GM21528 (cell line): ENCODE measurements at regions not wholly inside any gene's neighbourhood (a gene's known extent, or its start where the extent isn't known, plus 50 kb on each side); places are given as distances from the start of the nearest gene placed in this dataset.
"Not testable (repeated sequence)": the region's sequence is repeated elsewhere in the genome, so short reads cannot be mapped to it uniquely, and the experiment has no call there.

ENCODE experiments used
- ATAC-seq: cut with Tn5 transposase; IDR thresholded peaks from one replicate; pipeline ENCODE4 v1.9.1; 2021; ENCODE audit warnings: mild to moderate bottlenecking, moderate library complexity; ENCODE audit not compliant: unreplicated experiment, low FRiP score

DNA sequence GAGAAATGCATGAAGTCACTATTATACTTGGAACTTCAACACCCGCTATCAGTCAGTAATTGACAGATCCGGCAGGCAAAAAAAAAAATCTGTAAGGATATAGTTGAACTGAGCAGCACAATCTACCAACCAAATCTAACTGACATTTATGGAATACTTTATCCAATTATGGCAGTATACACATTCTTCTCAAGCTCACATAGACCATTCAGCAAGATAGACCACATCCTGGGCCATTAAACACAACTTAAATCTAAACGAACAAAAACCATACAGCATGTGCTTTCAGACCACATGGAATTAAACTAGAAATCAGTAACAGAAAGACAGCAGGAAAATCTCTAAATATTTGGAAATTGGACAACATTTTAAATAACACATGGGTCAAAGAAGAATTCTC, 112.7 kb downstream of the MPP7 start:
- no peak for ATAC-seq

DNA sequence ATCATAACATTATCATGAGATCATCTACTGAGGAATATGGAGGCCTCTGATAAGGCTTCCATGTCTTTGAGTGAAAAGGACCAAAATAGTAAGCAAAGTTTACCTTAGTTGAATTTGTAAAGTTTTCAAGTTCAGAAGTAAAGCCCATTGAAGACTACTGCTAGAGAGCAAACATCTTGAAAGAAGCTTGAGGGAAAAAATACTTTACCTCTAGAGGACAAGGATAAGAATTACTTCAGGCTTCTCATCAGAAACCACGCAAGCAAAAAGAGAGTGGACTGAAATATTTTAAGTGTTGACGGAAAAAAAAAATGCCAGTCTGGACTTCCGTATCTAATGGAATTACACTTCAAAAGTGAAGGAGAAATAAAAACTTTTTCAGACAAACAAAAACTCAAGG, 114.3 kb downstream of the MPP7 start:
- ATAC-seq = no peak

- no peak for ATAC-seq
Measured at GRCh38 chr10:28186887-28187578, 115.8 kb downstream of the MPP7 start.

DNA sequence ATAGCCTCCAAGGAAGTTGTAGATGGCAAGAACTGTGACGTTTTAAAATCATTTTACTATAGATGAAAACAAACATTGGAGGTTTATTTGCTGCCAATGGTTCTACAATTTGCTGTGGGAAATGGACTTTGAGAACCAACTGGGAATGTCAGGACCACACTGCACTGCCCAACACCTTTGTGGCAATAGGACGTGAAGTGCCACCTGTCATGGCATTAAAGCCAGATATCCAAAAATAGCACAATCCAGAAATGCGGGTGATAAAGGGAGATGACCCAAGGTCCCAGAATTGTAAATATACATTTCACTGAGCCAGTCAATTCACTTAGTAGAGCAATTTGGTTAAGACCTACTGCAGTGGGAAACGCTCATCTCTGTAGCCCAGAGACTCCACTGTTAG, 116.4 kb downstream of the MPP7 start:
- ATAC-seq = no peak

DNA sequence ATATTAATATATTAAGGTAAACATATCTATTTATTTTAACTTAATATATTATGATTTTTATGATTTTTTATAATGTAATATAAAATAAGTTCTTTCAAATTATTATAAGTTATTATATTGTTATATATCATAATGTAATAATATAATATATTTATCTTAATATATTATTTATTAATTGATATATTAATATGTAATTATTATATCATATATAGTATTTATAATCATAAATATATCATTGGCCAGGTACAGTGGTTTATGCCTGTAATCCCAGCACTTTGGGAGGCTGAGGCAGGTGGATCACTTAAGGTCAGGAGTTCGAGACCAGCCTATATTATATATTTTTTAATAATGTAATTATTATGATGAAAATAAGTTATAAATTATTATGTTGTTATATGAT, 118.1 kb downstream of the MPP7 start:
- ATAC-seq = no peak

GRCh38 chr10:28181478-28182096, 121.3 kb downstream of the MPP7 start:
- ATAC-seq = no peak

GRCh38 chr10:28180654-28181053, 122.2 kb downstream of the MPP7 start:
- no peak for ATAC-seq

GRCh38 chr10:28179743-28180099, 123.1 kb downstream of the MPP7 start:
- no peak for ATAC-seq

DNA sequence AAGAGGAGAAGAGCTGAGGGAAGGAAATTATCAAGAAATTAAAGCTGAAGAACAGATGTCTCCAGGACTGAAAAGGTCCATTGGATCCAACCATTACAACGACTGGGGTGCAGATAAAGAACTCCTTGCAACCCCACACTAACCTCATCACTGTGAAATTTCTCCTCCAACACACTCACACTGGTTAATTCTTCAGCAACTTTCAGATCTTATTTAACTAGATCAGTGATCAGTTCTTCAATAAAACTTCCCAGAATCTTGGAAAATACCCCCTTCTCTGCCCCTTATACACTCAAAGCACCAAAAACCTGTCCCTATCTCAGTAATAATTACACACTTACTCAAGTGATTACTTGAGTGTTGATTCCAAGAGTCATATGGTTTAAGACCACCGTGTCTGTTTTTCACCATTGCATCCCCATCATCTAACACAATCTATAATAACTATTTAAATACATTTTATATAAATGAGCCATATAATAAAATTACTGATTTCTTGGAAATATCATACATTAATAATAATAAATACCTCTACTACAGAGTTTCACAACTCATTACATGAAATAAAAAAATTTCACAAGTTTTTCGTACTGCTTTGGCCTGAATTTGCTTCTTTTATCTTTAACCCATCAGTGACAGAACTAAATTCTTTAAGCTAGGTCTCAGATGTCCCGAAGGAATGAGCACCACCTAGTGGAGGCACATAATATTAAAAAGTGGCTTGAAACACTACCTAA, 123.7 kb downstream of the MPP7 start:
- ATAC-seq = no peak

- ATAC-seq = peak; percentile 70
Measured at GRCh38 chr10:28177944-28178637, 124.8 kb downstream of the MPP7 start.

GRCh38 chr10:28176498-28176897, 126.4 kb downstream of the MPP7 start:
- not testable (repeated sequence) for ATAC-seq

DNA sequence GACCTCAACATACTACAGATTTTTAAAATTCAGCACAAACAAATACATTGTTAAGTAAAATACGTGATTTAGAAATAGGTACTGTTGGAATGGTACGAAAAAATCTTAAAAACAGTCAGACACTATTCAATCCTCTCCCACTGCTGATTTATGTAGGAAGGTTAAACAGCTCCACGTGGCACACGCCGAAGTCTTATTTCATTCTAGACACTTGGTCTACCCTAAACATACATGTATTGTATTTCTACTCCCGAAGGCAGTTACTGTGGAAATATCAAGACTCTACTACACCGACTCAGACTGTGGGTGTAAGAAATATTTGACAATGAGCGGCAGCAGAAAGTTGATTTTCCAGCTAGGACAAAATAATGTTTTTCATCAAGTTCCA, 130.6 kb downstream of the MPP7 start:
- no peak for ATAC-seq

DNA sequence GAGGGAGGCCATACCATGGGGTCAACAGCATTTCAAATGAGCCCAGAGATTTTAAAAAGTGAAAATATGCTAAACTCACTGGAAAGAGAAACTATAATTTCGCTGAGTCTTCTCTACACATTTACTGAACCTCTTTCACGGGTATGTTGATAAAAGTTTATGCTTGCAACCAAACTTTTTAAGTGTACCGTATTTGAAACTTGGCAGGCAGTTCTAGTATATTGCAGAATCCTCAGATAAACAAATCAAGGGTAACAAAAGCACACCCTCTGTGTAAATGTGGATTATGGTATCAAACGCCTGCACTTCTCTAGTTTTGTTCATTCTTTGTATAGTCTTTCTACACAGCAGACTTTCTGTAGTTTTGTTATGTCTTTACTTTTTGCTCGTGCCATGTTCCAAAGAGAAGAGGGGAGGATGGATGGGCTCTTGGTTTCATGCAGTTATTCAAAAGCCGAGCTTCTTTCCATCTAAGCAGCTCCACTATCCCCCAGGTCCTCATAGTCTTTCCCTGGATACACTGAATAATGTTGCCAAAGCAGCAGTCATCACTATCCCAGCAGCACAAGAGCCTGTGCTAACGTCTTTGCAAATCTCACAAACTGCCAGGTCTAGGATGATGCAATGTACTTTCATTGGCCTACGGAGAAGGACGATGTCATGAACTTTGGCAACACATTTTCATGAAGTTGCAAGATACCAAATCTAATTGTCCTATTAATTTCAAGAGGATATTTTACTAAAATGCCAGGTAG, 131.2 kb downstream of the MPP7 start:
- no peak for ATAC-seq

- peak; percentile 98 for ATAC-seq
Measured at GRCh38 chr10:28169525-28169924, 133.3 kb downstream of the MPP7 start.

GRCh38 chr10:28160866-28161405, 141.9 kb downstream of the MPP7 start:
- no peak for ATAC-seq

DNA sequence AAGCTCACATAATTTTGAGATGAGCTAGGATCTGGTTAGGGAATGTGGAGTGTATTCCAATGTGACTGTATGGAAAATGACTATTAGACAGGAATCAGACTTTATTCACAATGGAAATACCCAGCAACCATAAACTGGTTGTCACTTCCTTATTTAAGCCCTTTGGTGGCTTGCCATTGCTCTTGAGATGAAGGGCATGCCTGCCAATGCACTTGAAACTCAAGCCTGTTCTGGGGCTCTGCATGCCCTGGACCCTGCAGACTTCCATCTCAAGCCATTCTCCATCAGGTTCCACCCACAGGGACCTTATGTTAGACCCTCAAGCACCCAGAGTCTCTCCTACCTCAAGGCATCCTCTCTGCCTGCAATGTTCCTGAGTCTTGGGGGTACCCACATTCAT, 145.5 kb downstream of the MPP7 start:
- ATAC-seq = no peak

- no peak for ATAC-seq
Measured at GRCh38 chr10:28155726-28156125, 147.1 kb downstream of the MPP7 start.

GRCh38 chr10:28151636-28152035, 151.2 kb downstream of the MPP7 start:
- no peak for ATAC-seq

GRCh38 chr10:28149746-28150145, 150.9 kb upstream of the ODAD2 start:
- no peak for ATAC-seq

GRCh38 chr10:28147706-28148105, 148.8 kb upstream of the ODAD2 start:
- ATAC-seq = no peak
